ENCODE measurements at regions not wholly inside any gene's neighbourhood (a gene's known extent, or its start where the extent isn't known, plus 50 kb on each side); places are given as distances from the start of the nearest gene placed in this dataset.

DNA sequence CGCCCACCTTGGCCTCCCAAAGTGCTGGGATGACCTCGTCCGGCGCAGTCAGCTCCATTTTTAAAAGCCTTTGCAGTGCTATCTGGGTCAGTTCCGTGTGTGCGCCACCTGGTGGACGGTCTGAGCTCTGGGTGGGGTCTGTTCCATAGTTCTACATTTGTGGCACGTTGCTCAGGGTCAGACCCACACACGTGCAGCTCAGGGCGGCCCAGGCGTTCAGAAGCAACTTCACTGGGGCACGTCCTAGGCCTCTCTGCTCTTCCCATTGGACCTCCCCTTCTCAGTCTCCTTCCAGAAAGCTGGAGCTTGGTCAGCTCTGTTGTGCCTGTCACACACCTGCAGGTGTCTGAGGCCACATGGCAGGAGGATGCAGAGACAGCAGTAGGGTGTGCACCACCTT lies 137.9 kb downstream of the DNAJB6 start:
- peak in 2 of 5 donors; percentile 4 to 15 for DNase-seq
- intact Hi-C loops (cut with DNase I): no loop called here
- H3K4me1 ChIP-seq (ENCODE audit: insufficient read depth): no peaks in the 10 kb centered on the region
- no peaks in the 10 kb centered on the region for H3K36me3 ChIP-seq
- no peaks in the 10 kb centered on the region for H3K9me3 ChIP-seq
- H3K4me3 ChIP-seq: no peak overlapping the region
- WGBS, 3 donors: 35 to 46% (median 41%) methylated on average over 12 of the region's 12 CpGs
- H3K27ac ChIP-seq: no peak overlapping the region
- no peaks in the 10 kb centered on the region for H3K27me3 ChIP-seq
- no peak for TF ChIP-seq EP300 (IDR thresholded peaks at IDR 0.05)
- no peak for TF ChIP-seq POLR2A (IDR thresholded peaks at IDR 0.05)
- TF ChIP-seq, protein P1, sequence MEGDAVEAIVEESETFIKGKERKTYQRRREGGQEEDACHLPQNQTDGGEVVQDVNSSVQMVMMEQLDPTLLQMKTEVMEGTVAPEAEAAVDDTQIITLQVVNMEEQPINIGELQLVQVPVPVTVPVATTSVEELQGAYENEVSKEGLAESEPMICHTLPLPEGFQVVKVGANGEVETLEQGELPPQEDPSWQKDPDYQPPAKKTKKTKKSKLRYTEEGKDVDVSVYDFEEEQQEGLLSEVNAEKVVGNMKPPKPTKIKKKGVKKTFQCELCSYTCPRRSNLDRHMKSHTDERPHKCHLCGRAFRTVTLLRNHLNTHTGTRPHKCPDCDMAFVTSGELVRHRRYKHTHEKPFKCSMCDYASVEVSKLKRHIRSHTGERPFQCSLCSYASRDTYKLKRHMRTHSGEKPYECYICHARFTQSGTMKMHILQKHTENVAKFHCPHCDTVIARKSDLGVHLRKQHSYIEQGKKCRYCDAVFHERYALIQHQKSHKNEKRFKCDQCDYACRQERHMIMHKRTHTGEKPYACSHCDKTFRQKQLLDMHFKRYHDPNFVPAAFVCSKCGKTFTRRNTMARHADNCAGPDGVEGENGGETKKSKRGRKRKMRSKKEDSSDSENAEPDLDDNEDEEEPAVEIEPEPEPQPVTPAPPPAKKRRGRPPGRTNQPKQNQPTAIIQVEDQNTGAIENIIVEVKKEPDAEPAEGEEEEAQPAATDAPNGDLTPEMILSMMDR (IDR thresholded peaks at IDR 0.05): no peak

DNA sequence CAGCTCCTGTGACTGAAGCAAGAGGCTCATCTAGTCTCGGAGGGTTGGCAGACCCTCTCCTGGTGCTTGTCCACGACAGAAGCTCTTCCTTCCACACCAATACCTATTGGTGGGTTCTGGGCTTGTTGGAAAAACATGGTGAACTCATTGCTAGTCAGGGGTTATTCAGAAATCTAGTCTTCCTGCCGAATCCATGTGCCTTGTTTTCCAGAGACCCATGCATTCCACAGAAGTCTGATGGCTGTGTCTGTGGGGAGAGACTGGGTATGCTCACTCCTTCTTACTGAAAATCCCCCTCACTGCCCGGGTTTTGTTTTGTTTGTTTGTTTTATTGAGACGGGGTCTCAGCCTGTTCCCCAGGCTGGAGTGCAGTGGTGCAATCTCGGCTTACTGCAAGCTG lies 138.3 kb downstream of the DNAJB6 start:
- H3K36me3 ChIP-seq: no peaks in the 10 kb centered on the region
- no peak for DNase-seq
- no peak overlapping the region for H3K27ac ChIP-seq
- 51 to 65% (median 58%) methylated on average over 6 of the region's 6 CpGs for WGBS, 3 donors
- TF ChIP-seq, protein P1 (IDR thresholded peaks at IDR 0.05): no peak
- TF ChIP-seq POLR2A (IDR thresholded peaks at IDR 0.05) (no peak), EP300 (IDR thresholded peaks at IDR 0.05) (no peak)
- H3K4me1 ChIP-seq (ENCODE audit: insufficient read depth): no peaks in the 10 kb centered on the region
- H3K27me3 ChIP-seq: no peaks in the 10 kb centered on the region
- no peak overlapping the region for H3K4me3 ChIP-seq
- intact Hi-C loops (cut with DNase I): no loop called here
- no peaks in the 10 kb centered on the region for H3K9me3 ChIP-seq

DNA sequence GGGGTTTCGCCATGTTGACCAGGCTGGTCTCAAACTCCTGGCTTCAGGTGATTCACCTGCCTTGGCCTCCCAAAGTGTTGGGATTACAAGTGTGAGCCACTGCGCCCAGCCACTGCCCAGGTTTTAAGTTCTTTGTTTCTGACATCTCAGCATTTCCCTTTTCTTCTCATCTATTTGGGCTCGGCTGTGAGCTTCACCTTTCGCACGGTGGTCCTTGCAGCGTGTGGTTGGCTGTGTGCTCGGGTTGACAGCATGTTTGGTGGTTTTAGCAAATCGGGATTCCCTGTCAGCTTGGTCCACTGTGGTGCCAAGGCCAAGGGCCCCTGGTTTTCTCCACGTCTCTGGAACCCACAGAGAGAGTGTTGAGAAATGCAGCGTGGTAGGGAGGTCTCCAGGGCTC lies 138.8 kb downstream of the DNAJB6 start:
- no peaks in the 10 kb centered on the region for H3K36me3 ChIP-seq

DNA sequence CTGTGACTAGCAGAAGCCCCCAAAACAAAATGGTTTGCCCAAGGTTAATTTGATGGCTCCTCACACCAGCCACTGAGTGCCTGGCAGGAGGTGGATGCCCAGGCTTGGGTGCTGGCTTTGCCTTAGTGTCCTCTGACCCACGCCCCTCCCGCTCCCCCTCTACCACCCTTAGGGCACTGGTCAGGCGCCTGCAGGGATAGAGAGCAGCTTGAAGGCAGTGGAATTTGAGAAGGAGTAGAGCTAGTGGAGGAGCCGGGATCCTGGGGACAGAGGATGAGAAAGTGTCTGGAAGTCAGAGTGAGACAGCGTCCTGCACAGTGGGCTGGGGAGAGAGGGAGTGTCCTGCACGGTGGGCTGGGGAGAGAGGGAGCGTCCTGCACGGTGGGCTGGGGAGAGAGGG lies 139.4 kb downstream of the DNAJB6 start:
- WGBS, 3 donors: 45 to 67% (median 58%) methylated on average over 8 of the region's 8 CpGs
- DNase-seq: peak in 1 of 5 donors; percentile 10
- intact Hi-C loops (cut with DNase I): no loop called here
- H3K27me3 ChIP-seq: no peaks in the 10 kb centered on the region
- no peaks in the 10 kb centered on the region for H3K36me3 ChIP-seq
- no peaks in the 10 kb centered on the region for H3K4me1 ChIP-seq (ENCODE audit: insufficient read depth)
- no peaks in the 10 kb centered on the region for H3K9me3 ChIP-seq
- H3K4me3 ChIP-seq: no peak overlapping the region
- no peak for TF ChIP-seq POLR2A (IDR thresholded peaks at IDR 0.05)
- TF ChIP-seq, protein P1 (IDR thresholded peaks at IDR 0.05): no peak
- TF ChIP-seq EP300 (IDR thresholded peaks at IDR 0.05): no peak
- no peak overlapping the region for H3K27ac ChIP-seq

More for the DNA sequence above, 138.8 kb downstream of the DNAJB6 start:
- intact Hi-C loops (cut with DNase I): no loop called here
- TF ChIP-seq EP300 (IDR thresholded peaks at IDR 0.05): no peak
- no peak for TF ChIP-seq POLR2A (IDR thresholded peaks at IDR 0.05)
- TF ChIP-seq, protein P1 (IDR thresholded peaks at IDR 0.05): no peak
- WGBS, 3 donors: 83 to 87% (median 84%) methylated on average over 10 of the region's 10 CpGs
- Histone ChIP-seq H3K27me3 (no peaks in the 10 kb centered on the region), H3K4me1 (ENCODE audit: insufficient read depth) (no peaks in the 10 kb centered on the region), H3K4me3 (no peak overlapping the region), H3K9me3 (no peaks in the 10 kb centered on the region), H3K27ac (no peak overlapping the region)
- DNase-seq: no peak
